Choroid plexus epithelial cell (primary cell): ENCODE measurements at regions not wholly inside any gene's neighbourhood (a gene's known extent, or its start where the extent isn't known, plus 50 kb on each side); places are given as distances from the start of the nearest gene placed in this dataset.

ENCODE experiments used
- DNase-seq: peaks from one replicate; pipeline ENCODE4 v3.0.0-alpha.2; 2010; ENCODE audit warnings: low read depth
- H3K4me3 ChIP-seq: 2 replicates; pipeline ENCODE4 v1.5.1; 2011; ENCODE audit warnings: low read depth, mild to moderate bottlenecking, control low read depth, low read length, moderate library complexity
- TF ChIP-seq, protein P1 (sequence below): conservative IDR thresholded peaks from 2 replicates; pipeline ENCODE4 v1.5.1; 2011; ENCODE audit warnings: low read depth, mild to moderate bottlenecking, control low read depth, inconsistent platforms, low read length, moderate library complexity

GRCh38 chr2:176495826-176496225 is 226.6 kb downstream of the MTX2 start:
- DNase-seq = no peak
- TF ChIP-seq, protein P1, sequence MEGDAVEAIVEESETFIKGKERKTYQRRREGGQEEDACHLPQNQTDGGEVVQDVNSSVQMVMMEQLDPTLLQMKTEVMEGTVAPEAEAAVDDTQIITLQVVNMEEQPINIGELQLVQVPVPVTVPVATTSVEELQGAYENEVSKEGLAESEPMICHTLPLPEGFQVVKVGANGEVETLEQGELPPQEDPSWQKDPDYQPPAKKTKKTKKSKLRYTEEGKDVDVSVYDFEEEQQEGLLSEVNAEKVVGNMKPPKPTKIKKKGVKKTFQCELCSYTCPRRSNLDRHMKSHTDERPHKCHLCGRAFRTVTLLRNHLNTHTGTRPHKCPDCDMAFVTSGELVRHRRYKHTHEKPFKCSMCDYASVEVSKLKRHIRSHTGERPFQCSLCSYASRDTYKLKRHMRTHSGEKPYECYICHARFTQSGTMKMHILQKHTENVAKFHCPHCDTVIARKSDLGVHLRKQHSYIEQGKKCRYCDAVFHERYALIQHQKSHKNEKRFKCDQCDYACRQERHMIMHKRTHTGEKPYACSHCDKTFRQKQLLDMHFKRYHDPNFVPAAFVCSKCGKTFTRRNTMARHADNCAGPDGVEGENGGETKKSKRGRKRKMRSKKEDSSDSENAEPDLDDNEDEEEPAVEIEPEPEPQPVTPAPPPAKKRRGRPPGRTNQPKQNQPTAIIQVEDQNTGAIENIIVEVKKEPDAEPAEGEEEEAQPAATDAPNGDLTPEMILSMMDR = no peak
- H3K4me3 ChIP-seq = no peak overlapping the region

DNA sequence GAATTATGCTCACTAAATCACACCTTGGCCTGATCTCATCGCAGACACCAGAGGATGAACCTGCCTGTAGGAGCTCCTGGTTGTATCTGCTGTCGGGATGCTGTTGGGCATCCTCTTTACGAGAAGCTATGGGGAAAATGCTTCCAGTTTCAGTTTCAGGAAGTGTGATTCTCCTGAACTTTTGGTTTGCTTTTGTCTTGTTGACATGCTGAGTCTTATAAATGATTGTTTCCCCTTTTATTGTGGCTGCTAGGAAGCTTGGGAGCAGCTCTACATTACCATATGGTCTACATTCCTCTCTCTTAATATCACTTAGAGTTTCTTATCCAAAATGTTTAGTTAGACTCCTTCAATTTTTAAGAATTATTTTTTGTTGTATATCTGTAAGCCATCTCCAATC is 227.5 kb downstream of the MTX2 start:
- TF ChIP-seq, protein P1 = no peak
- no peak for DNase-seq
- no peak overlapping the region for H3K4me3 ChIP-seq

- no peak overlapping the region for H3K4me3 ChIP-seq
- TF ChIP-seq, protein P1 = no peak
- DNase-seq = peak; percentile 8
Measured at GRCh38 chr2:176500901-176501300, 231.7 kb downstream of the MTX2 start.

- TF ChIP-seq, protein P1 = no peak
- no peak overlapping the region for H3K4me3 ChIP-seq
- no peak for DNase-seq
Measured at GRCh38 chr2:176501617-176502016, 232.4 kb downstream of the MTX2 start.

GRCh38 chr2:176502619-176503018 is 233.4 kb downstream of the MTX2 start:
- TF ChIP-seq, protein P1 = no peak
- no peak overlapping the region for H3K4me3 ChIP-seq
- no peak for DNase-seq

DNA sequence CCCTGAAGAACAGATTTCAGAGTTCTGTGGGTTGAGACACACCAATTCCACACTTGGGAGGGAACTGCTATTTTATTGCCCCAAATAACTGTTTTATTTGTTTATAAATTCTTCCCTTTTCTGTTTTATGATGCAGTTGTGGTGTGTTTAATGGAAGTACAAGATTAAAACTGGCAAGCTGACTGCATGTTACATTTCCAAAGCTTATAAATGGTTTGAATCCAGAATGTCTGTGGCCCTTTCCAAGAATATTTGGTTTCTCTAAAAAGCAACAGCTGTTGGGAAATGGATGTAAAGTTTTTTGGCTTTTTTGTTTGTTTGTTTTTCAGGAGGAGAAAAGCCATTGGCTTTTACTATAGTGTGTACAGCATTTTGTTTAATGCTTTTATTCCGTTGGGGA is 234.5 kb downstream of the MTX2 start:
- no peak overlapping the region for H3K4me3 ChIP-seq
- TF ChIP-seq, protein P1 = no peak

GRCh38 chr2:176504440-176504839 is 235.2 kb downstream of the MTX2 start:
- no peak overlapping the region for H3K4me3 ChIP-seq
- TF ChIP-seq, protein P1 = no peak
- no peak for DNase-seq

More for the DNA sequence above, 234.5 kb downstream of the MTX2 start:
- no peak for DNase-seq
